PC-9 (cell line): ENCODE measurements at regions not wholly inside any gene's neighbourhood (a gene's known extent, or its start where the extent isn't known, plus 50 kb on each side); places are given as distances from the start of the nearest gene placed in this dataset.

ENCODE experiments used
- BruUV-seq: library from RNA; stranded (reverse); fragments of 400-500 nt; replicated peaks from 2 replicates; lab custom pipeline; 2021; lab: Mats Ljungman, UMichigan
- CTCF ChIA-PET: fragments of 300-600 bp; sonication (Branson Sonifier 250); formaldehyde crosslinking; loops from one replicate; lab custom pipeline; 2022; ENCODE audit warnings: antibody characterized with exemption; lab: Charles Lee
- POLR2A ChIA-PET: fragments of 300-600 bp; sonication (Branson Sonifier 250); formaldehyde crosslinking; loops from one replicate; lab custom pipeline; 2022; ENCODE audit warnings: antibody characterized with exemption; ENCODE audit not compliant: unreplicated experiment; lab: Charles Lee
- DNase-seq, 2 experiments: peaks; one replicate each; pipeline versions ENCODE4 v3.0.0 to v3.0.0-alpha.2; 2015 to 2022; ENCODE audit warnings: mixed read lengths in 1 of 2
- H2AFZ ChIP-seq: fragments of 200-600 bp; sonication (generic); 2 replicates; pipeline ENCODE4 v1.8.1; 2017; ENCODE audit warnings: antibody characterized with exemption
- H3F3A ChIP-seq: fragments of 200-600 bp; sonication (generic); 2 replicates; pipeline ENCODE4 v1.8.1; 2017; ENCODE audit warnings: antibody characterized with exemption, mild to moderate bottlenecking, low read depth; ENCODE audit not compliant: insufficient read depth
- H3K27ac ChIP-seq: fragments of 200-600 bp; sonication (generic); 2 replicates; pipeline ENCODE4 v1.6.1; 2016; ENCODE audit warnings: mixed run types
- H3K27me3 ChIP-seq: fragments of 200-600 bp; sonication (generic); 2 replicates; pipeline ENCODE4 v1.6.1; 2016; ENCODE audit warnings: low read depth, mixed run types; ENCODE audit not compliant: insufficient read depth
- H3K36me3 ChIP-seq: fragments of 200-600 bp; sonication (generic); 2 replicates; pipeline ENCODE4 v1.6.1; 2016; ENCODE audit warnings: low read depth, mixed run types
- H3K4me1 ChIP-seq: fragments of 200-600 bp; sonication (generic); replicated peaks from 2 replicates; pipeline ENCODE4 v1.6.1; 2016; ENCODE audit warnings: mixed run types; ENCODE audit not compliant: insufficient read depth
- H3K4me2 ChIP-seq: fragments of 200-600 bp; sonication (generic); 2 replicates; pipeline ENCODE4 v1.6.1; 2017; ENCODE audit warnings: mixed run types
- H3K4me3 ChIP-seq: fragments of 200-600 bp; sonication (generic); 2 replicates; pipeline ENCODE4 v1.6.1; 2016; ENCODE audit warnings: mixed run types
- H3K79me2 ChIP-seq: fragments of 200-600 bp; sonication (generic); 2 replicates; pipeline ENCODE4 v1.6.1; 2017; ENCODE audit warnings: low read depth, mixed run types
- H3K9me2 ChIP-seq: fragments of 200-600 bp; sonication (generic); 2 replicates; pipeline ENCODE4 v1.8.1; 2017; ENCODE audit warnings: mild to moderate bottlenecking; ENCODE audit not compliant: insufficient read depth
- H3K9me3 ChIP-seq: fragments of 200-600 bp; sonication (generic); 2 replicates; pipeline ENCODE4 v1.8.1; 2016; ENCODE audit warnings: low read depth; ENCODE audit not compliant: insufficient read depth
- H4K20me1 ChIP-seq: fragments of 200-600 bp; sonication (generic); 2 replicates; pipeline ENCODE4 v1.8.1; 2017; ENCODE audit not compliant: insufficient read depth
- CTCF ChIP-seq: fragments of 200-600 bp; sonication (generic); conservative IDR thresholded peaks from 2 replicates; pipeline ENCODE4 v1.6.1; 2017; ENCODE audit warnings: mixed run types, antibody characterized with exemption, mild to moderate bottlenecking, moderate library complexity
- EZH2 ChIP-seq: fragments of 200-600 bp; sonication (generic); IDR thresholded peaks from 2 replicates; pipeline ENCODE4 v1.8.0; 2017; ENCODE audit warnings: antibody characterized with exemption, low read depth
- intact Hi-C: fragments of 100-400 bp; cut with micrococcal nuclease; formaldehyde crosslinking; loops from one replicate; pipeline ENCODE4 v1.10.0; 2022; ENCODE audit not compliant: unreplicated experiment

GRCh38 chr2:199575416-199575815 is 117.7 kb upstream of the SATB2 start:
- no peak for DNase-seq
- TF ChIP-seq CTCF (no peak), EZH2 (no peak)
- intact Hi-C loops = no loop called here
- Histone ChIP-seq H3K79me2 (no peaks in the 10 kb centered on the region), H3K4me2 (no peak overlapping the region), H3K9me3 (no peaks in the 10 kb centered on the region), H3K27ac (no peak overlapping the region), H3K9me2 (no peaks in the 10 kb centered on the region), H3F3A (no peaks in the 10 kb centered on the region), H4K20me1 (no peaks in the 10 kb centered on the region), H2AFZ (no peak overlapping the region), H3K36me3 (no peaks in the 10 kb centered on the region), H3K4me1 (no peaks in the 10 kb centered on the region), H3K4me3 (no peak overlapping the region), H3K27me3 (peaks cover 6% of the 10 kb centered on the region; the same call in 1 of the 2 replicates)
- ChIA-PET POLR2A (no interaction called here), CTCF (no interaction called here)
- BruUV-seq = no TSS peak

- intact Hi-C loops = no loop called here
- no peaks in the 10 kb centered on the region for H3K79me2 ChIP-seq
- H3K27ac ChIP-seq = no peak overlapping the region
- H3K27me3 ChIP-seq = peaks cover 4% of the 10 kb centered on the region; the same call in 1 of the 2 replicates
- no TSS peak for BruUV-seq
- no peak for TF ChIP-seq CTCF
- no peak for TF ChIP-seq EZH2
- POLR2A ChIA-PET = no interaction called here
- H3F3A ChIP-seq = no peaks in the 10 kb centered on the region
- no peaks in the 10 kb centered on the region for H4K20me1 ChIP-seq
- H3K4me3 ChIP-seq = no peak overlapping the region
- H2AFZ ChIP-seq = no peak overlapping the region
- no peaks in the 10 kb centered on the region for H3K36me3 ChIP-seq
- no peaks in the 10 kb centered on the region for H3K9me3 ChIP-seq
- H3K4me1 ChIP-seq = no peaks in the 10 kb centered on the region
- no peak for DNase-seq
- H3K4me2 ChIP-seq = no peak overlapping the region
- H3K9me2 ChIP-seq = no peaks in the 10 kb centered on the region
- CTCF ChIA-PET = no interaction called here
Observed at GRCh38 chr2:199572571-199572970, 114.8 kb upstream of the SATB2 start.

- no peaks in the 10 kb centered on the region for H3K9me2 ChIP-seq
- no peak overlapping the region for H2AFZ ChIP-seq
- no peaks in the 10 kb centered on the region for H3K36me3 ChIP-seq
- BruUV-seq = no TSS peak
- H3K9me3 ChIP-seq = no peaks in the 10 kb centered on the region
- TF ChIP-seq EZH2 = no peak
- TF ChIP-seq CTCF = no peak
- H3K4me1 ChIP-seq = no peaks in the 10 kb centered on the region
- no peak overlapping the region for H3K27ac ChIP-seq
- ChIA-PET CTCF (no interaction called here), POLR2A (no interaction called here)
- H3F3A ChIP-seq = no peaks in the 10 kb centered on the region
- H4K20me1 ChIP-seq = no peaks in the 10 kb centered on the region
- no peak overlapping the region for H3K4me2 ChIP-seq
- intact Hi-C loops = no loop called here
- H3K79me2 ChIP-seq = no peaks in the 10 kb centered on the region
- DNase-seq = no peak
- H3K4me3 ChIP-seq = no peak overlapping the region
- peaks cover 4% of the 10 kb centered on the region; the same call in 1 of the 2 replicates for H3K27me3 ChIP-seq
Observed at GRCh38 chr2:199570934-199571333, 113.2 kb upstream of the SATB2 start.
